ENCODE measurements at regions not wholly inside any gene's neighbourhood (a gene's known extent, or its start where the extent isn't known, plus 50 kb on each side); places are given as distances from the start of the nearest gene placed in this dataset.

GRCh38 chr10:4141471-4141870 is 356.5 kb upstream of the KLF6 start:
- no peak overlapping the region for H3K27ac ChIP-seq (ENCODE audit: low read depth, low read length)
- no peak overlapping the region for H3K4me3 ChIP-seq (ENCODE audit: low read depth, low read length)
- peaks cover 12% of the 10 kb centered on the region for H3K9me3 ChIP-seq (ENCODE audit: control insufficient read depth, insufficient read depth, low read length)
- H3K36me3 ChIP-seq (ENCODE audit: control insufficient read depth, insufficient read depth, low read length): no peaks in the 10 kb centered on the region
- H3K9ac ChIP-seq (ENCODE audit: low read depth, low read length): no peak overlapping the region
- no peaks in the 10 kb centered on the region; the same call in 1 of the 2 replicates for H3K4me1 ChIP-seq (ENCODE audit: control insufficient read depth, insufficient read depth, low read length)
- no peaks in the 10 kb centered on the region for H3K27me3 ChIP-seq (ENCODE audit: control insufficient read depth, insufficient read depth, low read length)

GRCh38 chr10:4138146-4138721 is 353.2 kb upstream of the KLF6 start:
- peaks cover 12% of the 10 kb centered on the region for H3K9me3 ChIP-seq (ENCODE audit: control insufficient read depth, insufficient read depth, low read length)
- H3K9ac ChIP-seq (ENCODE audit: low read depth, low read length): no peak overlapping the region
- H3K27me3 ChIP-seq (ENCODE audit: control insufficient read depth, insufficient read depth, low read length): no peaks in the 10 kb centered on the region
- H3K27ac ChIP-seq (ENCODE audit: low read depth, low read length): no peak overlapping the region
- no peak overlapping the region for H3K4me3 ChIP-seq (ENCODE audit: low read depth, low read length)
- H3K4me1 ChIP-seq (ENCODE audit: control insufficient read depth, insufficient read depth, low read length): no peaks in the 10 kb centered on the region
- no peaks in the 10 kb centered on the region for H3K36me3 ChIP-seq (ENCODE audit: control insufficient read depth, insufficient read depth, low read length)

GRCh38 chr10:4137299-4137698 is 352.3 kb upstream of the KLF6 start:
- H3K9me3 ChIP-seq (ENCODE audit: control insufficient read depth, insufficient read depth, low read length): peaks cover 12% of the 10 kb centered on the region
- H3K27ac ChIP-seq (ENCODE audit: low read depth, low read length): no peak overlapping the region
- H3K4me1 ChIP-seq (ENCODE audit: control insufficient read depth, insufficient read depth, low read length): no peaks in the 10 kb centered on the region
- no peak overlapping the region for H3K9ac ChIP-seq (ENCODE audit: low read depth, low read length)
- no peaks in the 10 kb centered on the region for H3K36me3 ChIP-seq (ENCODE audit: control insufficient read depth, insufficient read depth, low read length)
- no peaks in the 10 kb centered on the region for H3K27me3 ChIP-seq (ENCODE audit: control insufficient read depth, insufficient read depth, low read length)
- H3K4me3 ChIP-seq (ENCODE audit: low read depth, low read length): no peak overlapping the region

GRCh38 chr10:4136121-4136520 is 351.1 kb upstream of the KLF6 start:
- peaks cover 10% of the 10 kb centered on the region for H3K9me3 ChIP-seq (ENCODE audit: control insufficient read depth, insufficient read depth, low read length)
- H3K36me3 ChIP-seq (ENCODE audit: control insufficient read depth, insufficient read depth, low read length): no peaks in the 10 kb centered on the region
- no peaks in the 10 kb centered on the region for H3K4me1 ChIP-seq (ENCODE audit: control insufficient read depth, insufficient read depth, low read length)
- H3K4me3 ChIP-seq (ENCODE audit: low read depth, low read length): no peak overlapping the region
- H3K27me3 ChIP-seq (ENCODE audit: control insufficient read depth, insufficient read depth, low read length): no peaks in the 10 kb centered on the region
- H3K9ac ChIP-seq (ENCODE audit: low read depth, low read length): no peak overlapping the region
- no peak overlapping the region for H3K27ac ChIP-seq (ENCODE audit: low read depth, low read length)

- no peak overlapping the region for H3K9ac ChIP-seq (ENCODE audit: low read depth, low read length)
- no peaks in the 10 kb centered on the region for H3K9me3 ChIP-seq (ENCODE audit: control insufficient read depth, insufficient read depth, low read length)
- no peaks in the 10 kb centered on the region for H3K36me3 ChIP-seq (ENCODE audit: control insufficient read depth, insufficient read depth, low read length)
- H3K4me3 ChIP-seq (ENCODE audit: low read depth, low read length): no peak overlapping the region
- no peaks in the 10 kb centered on the region for H3K27me3 ChIP-seq (ENCODE audit: control insufficient read depth, insufficient read depth, low read length)
- no peak overlapping the region for H3K27ac ChIP-seq (ENCODE audit: low read depth, low read length)
- 0 out of 2 replicates have a peak, but pooled peaks cover 10% of the 10 kb centered on the region for H3K4me1 ChIP-seq (ENCODE audit: control insufficient read depth, insufficient read depth, low read length)
These were observed 347.2 kb upstream of the KLF6 start for GRCh38 chr10:4132216-4132556.

GRCh38 chr10:4131407-4132215 is 346.6 kb upstream of the KLF6 start:
- H3K27me3 ChIP-seq (ENCODE audit: control insufficient read depth, insufficient read depth, low read length): no peaks in the 10 kb centered on the region
- H3K36me3 ChIP-seq (ENCODE audit: control insufficient read depth, insufficient read depth, low read length): no peaks in the 10 kb centered on the region
- H3K9me3 ChIP-seq (ENCODE audit: control insufficient read depth, insufficient read depth, low read length): no peaks in the 10 kb centered on the region
- no peak overlapping the region for H3K27ac ChIP-seq (ENCODE audit: low read depth, low read length)
- no peak overlapping the region for H3K9ac ChIP-seq (ENCODE audit: low read depth, low read length)
- 0 out of 2 replicates have a peak, but pooled peaks cover 10% of the 10 kb centered on the region for H3K4me1 ChIP-seq (ENCODE audit: control insufficient read depth, insufficient read depth, low read length)
- no peak overlapping the region for H3K4me3 ChIP-seq (ENCODE audit: low read depth, low read length)

- H3K27me3 ChIP-seq (ENCODE audit: control insufficient read depth, insufficient read depth, low read length): no peaks in the 10 kb centered on the region
- H3K27ac ChIP-seq (ENCODE audit: low read depth, low read length): no peak overlapping the region
- H3K4me1 ChIP-seq (ENCODE audit: control insufficient read depth, insufficient read depth, low read length): 0 out of 2 replicates have a peak, but pooled peaks cover 10% of the 10 kb centered on the region
- H3K9ac ChIP-seq (ENCODE audit: low read depth, low read length): no peak overlapping the region
- H3K36me3 ChIP-seq (ENCODE audit: control insufficient read depth, insufficient read depth, low read length): no peaks in the 10 kb centered on the region
- H3K9me3 ChIP-seq (ENCODE audit: control insufficient read depth, insufficient read depth, low read length): no peaks in the 10 kb centered on the region
- H3K4me3 ChIP-seq (ENCODE audit: low read depth, low read length): no peak overlapping the region
These were observed 345.7 kb upstream of the KLF6 start for GRCh38 chr10:4130685-4131084.

GRCh38 chr10:4129866-4130477 is 345.0 kb upstream of the KLF6 start:
- H3K27ac ChIP-seq (ENCODE audit: low read depth, low read length): peak overlapping the region; percentile 8
- no peaks in the 10 kb centered on the region for H3K9me3 ChIP-seq (ENCODE audit: control insufficient read depth, insufficient read depth, low read length)
- H3K4me3 ChIP-seq (ENCODE audit: low read depth, low read length): no peak overlapping the region
- no peak overlapping the region for H3K9ac ChIP-seq (ENCODE audit: low read depth, low read length)
- 0 out of 2 replicates have a peak, but pooled peaks cover 10% of the 10 kb centered on the region for H3K4me1 ChIP-seq (ENCODE audit: control insufficient read depth, insufficient read depth, low read length)
- H3K27me3 ChIP-seq (ENCODE audit: control insufficient read depth, insufficient read depth, low read length): no peaks in the 10 kb centered on the region
- H3K36me3 ChIP-seq (ENCODE audit: control insufficient read depth, insufficient read depth, low read length): no peaks in the 10 kb centered on the region

- no peak overlapping the region for H3K9ac ChIP-seq (ENCODE audit: low read depth, low read length)
These were observed 342.7 kb upstream of the KLF6 start for GRCh38 chr10:4127518-4128315.

GRCh38 chr10:4125776-4126175 is 340.8 kb upstream of the KLF6 start:
- Histone ChIP-seq H3K9ac (ENCODE audit: low read depth, low read length) (no peak overlapping the region), H3K9me3 (ENCODE audit: control insufficient read depth, insufficient read depth, low read length) (no peaks in the 10 kb centered on the region), H3K36me3 (ENCODE audit: control insufficient read depth, insufficient read depth, low read length) (no peaks in the 10 kb centered on the region), H3K27me3 (ENCODE audit: control insufficient read depth, insufficient read depth, low read length) (no peaks in the 10 kb centered on the region), H3K4me3 (ENCODE audit: low read depth, low read length) (no peak overlapping the region), H3K4me1 (ENCODE audit: control insufficient read depth, insufficient read depth, low read length) (0 out of 2 replicates have a peak, but pooled peaks cover 10% of the 10 kb centered on the region), H3K27ac (ENCODE audit: low read depth, low read length) (no peak overlapping the region)

More at GRCh38 chr10:4127518-4128315, 342.7 kb upstream of the KLF6 start:
- Histone ChIP-seq H3K27me3 (ENCODE audit: control insufficient read depth, insufficient read depth, low read length) (no peaks in the 10 kb centered on the region), H3K9me3 (ENCODE audit: control insufficient read depth, insufficient read depth, low read length) (no peaks in the 10 kb centered on the region), H3K36me3 (ENCODE audit: control insufficient read depth, insufficient read depth, low read length) (no peaks in the 10 kb centered on the region), H3K4me1 (ENCODE audit: control insufficient read depth, insufficient read depth, low read length) (0 out of 2 replicates have a peak, but pooled peaks cover 10% of the 10 kb centered on the region), H3K27ac (ENCODE audit: low read depth, low read length) (no peak overlapping the region), H3K4me3 (ENCODE audit: low read depth, low read length) (no peak overlapping the region)

Data from HUES48 (cell line).